Thymus (tissue), 11 donors: ENCODE measurements at regions not wholly inside any gene's neighbourhood (a gene's known extent, or its start where the extent isn't known, plus 50 kb on each side); places are given as distances from the start of the nearest gene placed in this dataset.

Experiments
- DNase-seq, 9 donors: peaks; one replicate each; pipeline ENCODE4 v3.0.0-alpha.2; 2013; ENCODE audit warnings: low spot score in 9 of 9, low read depth in 6 of 9, missing footprints in 1 of 9
- H3K27ac ChIP-seq, 2 donors: one replicate each; pipeline ENCODE4 v1.5.1; 2013; ENCODE audit warnings: control low read depth in 1 of 2, low read depth in 1 of 2, low read length in 1 of 2, mild to moderate bottlenecking in 1 of 2, moderate library complexity in 1 of 2
- H3K27me3 ChIP-seq, 2 donors: one replicate each; pipeline ENCODE4 v1.5.1; 2013; ENCODE audit warnings: low read length in 1 of 2; ENCODE audit not compliant: control insufficient read depth in 2 of 2, insufficient read depth in 1 of 2
- H3K36me3 ChIP-seq, 2 donors: one replicate each; pipeline ENCODE4 v1.5.1; 2013; ENCODE audit warnings: low read length in 1 of 2, mild to moderate bottlenecking in 1 of 2, moderate library complexity in 1 of 2; ENCODE audit not compliant: control insufficient read depth in 2 of 2, insufficient read depth in 2 of 2
- H3K4me1 ChIP-seq, 2 donors: one replicate each; pipeline ENCODE4 v1.5.1; 2013; ENCODE audit warnings: low read length in 2 of 2; ENCODE audit not compliant: control insufficient read depth in 2 of 2, insufficient read depth in 2 of 2
- H3K4me3 ChIP-seq, 2 donors: one replicate each; pipeline ENCODE4 v1.5.1; 2013; ENCODE audit warnings: low read length in 2 of 2, control low read depth in 1 of 2, mild to moderate bottlenecking in 1 of 2
- H3K9me3 ChIP-seq, 2 donors: one replicate each; pipeline ENCODE4 v1.5.1; 2013; ENCODE audit warnings: low read length in 1 of 2, mild to moderate bottlenecking in 1 of 2; ENCODE audit not compliant: control insufficient read depth in 2 of 2, insufficient read depth in 1 of 2
- WGBS: extraction: QIAGEN DNeasy Blood & Tissue Kit; methylation state at CpG from one replicate; pipeline ENCODE4 v1.1.7; 2013; 5-methylcytosine and 5-hydroxymethylcytosine counted together
- donor health status: healthy.

DNA sequence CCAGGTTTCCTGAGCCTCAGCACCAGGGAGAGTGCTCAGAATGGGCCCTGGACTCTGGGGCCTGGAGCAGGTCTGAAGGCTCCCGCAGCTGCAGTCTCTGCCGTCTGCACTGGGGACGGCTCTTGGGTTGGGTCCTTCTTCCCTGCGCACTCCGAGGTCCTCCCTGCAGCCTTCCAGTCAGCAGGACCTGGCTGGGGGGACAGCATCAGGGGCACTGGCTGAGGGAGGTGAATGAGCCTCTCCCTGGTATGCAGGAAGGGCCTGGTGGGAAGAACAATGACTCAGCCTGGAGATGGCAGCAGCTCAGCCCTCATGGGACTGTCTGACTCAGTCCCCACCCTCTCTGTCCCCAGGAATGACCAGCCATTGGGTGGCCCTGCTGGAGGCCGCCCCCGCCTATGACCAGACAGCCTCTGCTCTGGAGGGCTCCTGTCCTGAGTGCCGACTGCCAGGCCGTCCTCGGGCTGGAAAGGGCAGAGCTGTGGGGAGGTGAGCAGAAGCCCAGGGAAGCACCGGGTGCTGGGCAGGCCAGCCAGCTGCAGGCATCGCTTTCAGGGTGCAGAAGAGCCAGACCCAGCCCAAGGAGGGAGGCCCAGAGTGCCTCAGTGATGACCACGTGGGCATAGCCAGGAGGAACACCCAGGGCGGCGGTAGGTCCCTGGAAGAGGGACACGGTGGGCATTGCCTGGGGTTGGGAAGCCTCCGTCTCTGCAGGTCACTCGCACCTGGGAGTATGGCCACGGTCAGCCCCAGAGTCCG lies 455.0 kb downstream of the BRD1 start:
- Histone ChIP-seq H3K27me3 (peaks cover 0 to 5% of the 10 kb centered on the region in 2 donors), H3K27ac (no peak overlapping the region), H3K4me3 (no peak overlapping the region), H3K9me3 (no peaks in the 10 kb centered on the region), H3K4me1 (no peaks in the 10 kb centered on the region), H3K36me3 (no peaks in the 10 kb centered on the region)
- DNase-seq: no peak
- WGBS: 73% methylated on average over 20 of the region's 20 CpGs

- 74% methylated on average over 17 of the region's 17 CpGs for WGBS
- Histone ChIP-seq H3K4me3 (no peak overlapping the region), H3K36me3 (no peaks in the 10 kb centered on the region), H3K27me3 (peaks cover 0 to 5% of the 10 kb centered on the region in 2 donors), H3K27ac (no peak overlapping the region), H3K4me1 (no peaks in the 10 kb centered on the region), H3K9me3 (no peaks in the 10 kb centered on the region)
- DNase-seq: no peak
Measured at GRCh38 chr22:49372111-49372529, 455.6 kb downstream of the BRD1 start.

GRCh38 chr22:49371325-49372110 lies 456.2 kb downstream of the BRD1 start:
- Histone ChIP-seq H3K4me3 (no peak overlapping the region), H3K9me3 (no peaks in the 10 kb centered on the region), H3K4me1 (no peaks in the 10 kb centered on the region), H3K27ac (no peak overlapping the region), H3K27me3 (peaks cover 0 to 5% of the 10 kb centered on the region in 2 donors), H3K36me3 (no peaks in the 10 kb centered on the region)
- DNase-seq: no peak
- WGBS: 85% methylated on average over 27 of the region's 27 CpGs

- Histone ChIP-seq H3K36me3 (no peaks in the 10 kb centered on the region), H3K9me3 (no peaks in the 10 kb centered on the region), H3K27ac (no peak overlapping the region), H3K4me1 (no peaks in the 10 kb centered on the region), H3K27me3 (peaks cover 0 to 5% of the 10 kb centered on the region in 2 donors), H3K4me3 (no peak overlapping the region)
- WGBS: 87% methylated on average over 29 of the region's 29 CpGs
- DNase-seq: no peak
Measured at GRCh38 chr22:49370627-49371301, 456.9 kb downstream of the BRD1 start.

DNA sequence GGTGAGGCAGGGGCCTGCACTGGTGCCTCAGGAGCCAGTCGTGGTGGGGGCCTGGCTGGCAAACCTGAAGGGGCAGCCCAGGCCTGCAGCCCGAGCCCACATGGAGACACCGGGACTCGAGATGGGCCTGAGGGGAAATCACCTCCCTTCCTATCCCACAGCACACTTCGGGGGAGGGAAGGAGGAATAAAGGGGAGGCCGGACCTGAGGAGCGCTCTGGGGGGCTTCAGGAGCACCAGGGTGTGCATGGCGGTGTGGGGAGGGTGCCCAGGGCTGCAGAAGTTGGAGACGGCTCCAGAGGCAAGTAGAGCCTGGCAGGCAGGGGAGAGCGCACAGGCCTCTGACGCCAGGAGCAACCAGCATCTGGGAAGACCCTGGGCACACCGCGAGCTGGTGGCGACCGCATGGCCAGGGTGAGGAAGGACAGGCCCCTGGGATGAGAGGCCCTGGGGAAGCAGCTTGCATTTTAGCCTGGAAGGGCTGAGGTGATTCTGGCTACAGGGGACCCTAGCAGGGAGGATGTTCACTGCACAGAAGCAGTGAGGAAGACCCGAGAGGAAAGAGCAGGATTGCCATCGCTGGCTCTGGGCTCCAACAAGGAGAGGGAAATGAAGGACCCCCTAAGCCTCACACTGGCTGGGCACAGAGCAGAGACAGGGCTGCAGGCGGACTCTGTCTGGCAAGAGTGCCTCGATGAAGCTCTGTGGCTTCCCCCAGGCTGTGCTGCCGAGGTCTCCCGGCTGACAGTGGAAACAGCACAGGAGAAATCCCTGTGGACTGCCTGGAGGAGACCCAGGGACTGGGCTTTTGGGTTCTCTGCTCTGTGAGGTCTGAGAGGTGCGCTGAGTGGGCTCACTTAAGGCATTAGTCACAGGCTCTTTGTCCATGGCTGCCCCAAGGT lies 457.7 kb downstream of the BRD1 start:
- H3K36me3 ChIP-seq: no peaks in the 10 kb centered on the region
- 79% methylated on average over 22 of the region's 22 CpGs for WGBS
- H3K4me3 ChIP-seq: no peak overlapping the region
- no peaks in the 10 kb centered on the region for H3K4me1 ChIP-seq
- H3K27ac ChIP-seq: no peak overlapping the region
- DNase-seq: no peak
- peaks cover 0 to 5% of the 10 kb centered on the region in 2 donors for H3K27me3 ChIP-seq
- no peaks in the 10 kb centered on the region for H3K9me3 ChIP-seq

DNA sequence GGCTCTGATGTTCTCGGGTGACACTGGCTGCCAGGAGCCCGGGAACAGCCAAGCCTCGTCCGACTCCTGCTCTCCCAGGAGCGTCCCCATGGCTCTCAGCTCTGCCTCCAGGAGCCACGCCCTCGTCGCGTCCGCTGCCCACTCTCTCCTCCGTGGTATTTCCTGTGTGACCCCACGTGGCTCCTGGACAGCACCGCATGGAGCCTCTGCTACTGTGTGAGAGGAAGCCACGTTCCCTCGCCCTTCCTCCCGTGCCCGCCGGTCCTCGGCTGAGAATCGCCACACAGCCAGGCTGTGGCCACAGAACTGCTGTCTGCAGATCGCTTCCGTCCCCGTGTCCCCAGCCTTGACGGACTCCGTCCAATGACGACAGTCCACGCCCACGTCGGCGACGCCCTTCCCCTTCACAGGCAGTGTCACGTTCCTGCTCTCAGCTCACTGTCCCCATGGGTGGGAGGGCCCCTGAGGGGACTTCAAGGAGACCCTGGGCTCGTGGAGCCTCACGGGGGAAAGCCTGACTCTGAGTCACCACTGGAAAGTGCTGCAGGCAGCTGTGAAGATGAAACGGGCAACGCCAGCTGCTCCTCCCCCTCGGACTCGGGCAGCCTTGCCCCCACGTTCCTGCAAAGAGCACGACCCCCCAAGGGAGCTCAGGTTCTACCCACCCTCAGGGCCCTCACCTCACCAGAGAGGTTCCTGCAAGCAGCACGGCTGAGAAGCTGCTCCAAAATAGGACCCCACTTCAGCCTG lies 458.5 kb downstream of the BRD1 start:
- no peaks in the 10 kb centered on the region for H3K9me3 ChIP-seq
- no peaks in the 10 kb centered on the region for H3K4me1 ChIP-seq
- H3K27ac ChIP-seq: no peak overlapping the region
- WGBS: 66% methylated on average over 41 of the region's 41 CpGs
- H3K36me3 ChIP-seq: no peaks in the 10 kb centered on the region
- peaks cover 0 to 5% of the 10 kb centered on the region in 2 donors for H3K27me3 ChIP-seq
- DNase-seq: no peak
- H3K4me3 ChIP-seq: no peak overlapping the region

- Histone ChIP-seq H3K36me3 (no peaks in the 10 kb centered on the region), H3K9me3 (no peaks in the 10 kb centered on the region), H3K27me3 (peaks cover 0 to 2% of the 10 kb centered on the region in 2 donors), H3K4me3 (no peak overlapping the region), H3K4me1 (no peaks in the 10 kb centered on the region), H3K27ac (no peak overlapping the region)
- no peak for DNase-seq
- 87% methylated on average over 19 of the region's 19 CpGs for WGBS
Measured at GRCh38 chr22:49368221-49368975, 459.3 kb downstream of the BRD1 start.
